Peyer's patch (tissue), 4 donors: ENCODE measurements at regions not wholly inside any gene's neighbourhood (a gene's known extent, or its start where the extent isn't known, plus 50 kb on each side); places are given as distances from the start of the nearest gene placed in this dataset.

ENCODE experiments used
- DNase-seq, 3 donors: peaks; one replicate each; pipeline ENCODE4 v3.0.0-alpha.2; 2017 to 2019
- H3K27ac ChIP-seq, 4 donors: fragments of 200-600 bp; sonication (generic); one replicate each; pipeline ENCODE4 v1.5.1; 2016 to 2019
- H3K27me3 ChIP-seq, 2 donors: fragments of 200-600 bp; sonication (generic); one replicate each; pipeline ENCODE4 v1.5.1; 2019
- H3K36me3 ChIP-seq, 3 donors: fragments of 200-600 bp; sonication (generic); one replicate each; pipeline ENCODE4 v1.5.1; 2016 to 2019
- H3K4me1 ChIP-seq, 4 donors: fragments of 200-600 bp; sonication (generic); one replicate each; pipeline ENCODE4 v1.5.1; 2016 to 2019
- H3K4me3 ChIP-seq, 4 donors: fragments of 200-600 bp; sonication (generic); 1 replicate in 3 of 4; 2 replicates in 1 of 4; pipeline ENCODE4 v1.5.1; 2016 to 2019; ENCODE audit warnings: mild to moderate bottlenecking in 1 of 4
- H3K9me3 ChIP-seq, 4 donors: fragments of 200-600 bp; sonication (generic); one replicate each; pipeline ENCODE4 v1.5.1; 2016 to 2019; ENCODE audit warnings: mild to moderate bottlenecking in 1 of 4
- POLR2A ChIP-seq, 2 donors: fragments of 450-650 bp; IDR thresholded peaks; one replicate each; pipeline ENCODE4 v1.5.1; 2017; ENCODE audit warnings: antibody characterized with exemption in 2 of 2, mild to moderate bottlenecking in 2 of 2, moderate library complexity in 2 of 2
- small RNA-seq, 2 donors: library from RNA; depleted of rRNA; stranded (forward); fragments of <200 nt; gene quantifications; one replicate each; pipeline ENCODE3, GENCODE V24; 2016
- TF ChIP-seq, protein P1 (sequence below), 6 experiments: fragments of 450-650 bp in 4 of 6; fragments of 200-600 bp in 2 of 6; sonication (generic) in 1 of 6; IDR thresholded peaks; one replicate each; pipeline ENCODE4 v1.5.1; 2017 to 2019; ENCODE audit warnings: antibody characterized with exemption in 6 of 6, mild to moderate bottlenecking in 3 of 6, moderate library complexity in 1 of 6

- H3K27ac ChIP-seq, result no peak overlapping the region
- DNase-seq, result no peak
- H3K9me3 ChIP-seq, result no peaks in the 10 kb centered on the region
- no peaks in the 10 kb centered on the region for H3K4me1 ChIP-seq
- no peaks in the 10 kb centered on the region for H3K36me3 ChIP-seq
- no peak for TF ChIP-seq POLR2A (IDR thresholded peaks at IDR 0.05)
- TF ChIP-seq, protein P1, sequence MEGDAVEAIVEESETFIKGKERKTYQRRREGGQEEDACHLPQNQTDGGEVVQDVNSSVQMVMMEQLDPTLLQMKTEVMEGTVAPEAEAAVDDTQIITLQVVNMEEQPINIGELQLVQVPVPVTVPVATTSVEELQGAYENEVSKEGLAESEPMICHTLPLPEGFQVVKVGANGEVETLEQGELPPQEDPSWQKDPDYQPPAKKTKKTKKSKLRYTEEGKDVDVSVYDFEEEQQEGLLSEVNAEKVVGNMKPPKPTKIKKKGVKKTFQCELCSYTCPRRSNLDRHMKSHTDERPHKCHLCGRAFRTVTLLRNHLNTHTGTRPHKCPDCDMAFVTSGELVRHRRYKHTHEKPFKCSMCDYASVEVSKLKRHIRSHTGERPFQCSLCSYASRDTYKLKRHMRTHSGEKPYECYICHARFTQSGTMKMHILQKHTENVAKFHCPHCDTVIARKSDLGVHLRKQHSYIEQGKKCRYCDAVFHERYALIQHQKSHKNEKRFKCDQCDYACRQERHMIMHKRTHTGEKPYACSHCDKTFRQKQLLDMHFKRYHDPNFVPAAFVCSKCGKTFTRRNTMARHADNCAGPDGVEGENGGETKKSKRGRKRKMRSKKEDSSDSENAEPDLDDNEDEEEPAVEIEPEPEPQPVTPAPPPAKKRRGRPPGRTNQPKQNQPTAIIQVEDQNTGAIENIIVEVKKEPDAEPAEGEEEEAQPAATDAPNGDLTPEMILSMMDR (IDR thresholded peaks at IDR 0.05), result no peak
- H3K4me3 ChIP-seq, result no peak overlapping the region
- no peaks in the 10 kb centered on the region for H3K27me3 ChIP-seq
These were observed 112.8 kb downstream of the LLPH start for GRCh38 chr12:66017736-66018135.

Small RNA genes lying in the stretch of these regions (small RNA-seq; reads per million reads assigned to genes)
- gene MIR6074 (0 reads per million in 2 donors), gene RNA5SP362 (0 reads per million in 2 donors)
